ENCODE measurements at regions not wholly inside any gene's neighbourhood (a gene's known extent, or its start where the extent isn't known, plus 50 kb on each side); places are given as distances from the start of the nearest gene placed in this dataset.

DNA sequence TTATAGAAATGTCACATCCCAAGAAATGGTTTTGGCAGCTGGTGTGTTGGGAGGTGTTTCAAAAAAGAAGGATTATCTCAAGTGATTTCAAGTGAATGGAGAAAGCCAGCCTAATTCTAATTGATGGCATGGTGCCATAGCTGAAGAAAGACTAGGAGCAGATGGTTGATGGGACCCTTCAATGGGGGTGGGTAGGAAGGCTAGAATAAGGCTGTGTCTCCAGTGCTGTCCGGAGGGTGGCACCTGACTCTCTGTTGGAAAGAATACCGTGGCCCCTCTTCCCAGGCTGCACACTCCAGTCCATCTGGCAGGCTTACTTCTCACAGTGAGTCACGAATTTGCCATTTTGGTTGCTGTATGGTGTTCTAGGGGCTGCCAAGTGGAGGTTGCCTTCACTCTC, 51.0 kb upstream of the GPR12 start:
- Histone ChIP-seq H3K4me3 (no peak overlapping the region), H3K9me3 (no peaks in the 10 kb centered on the region), H3K36me3 (no peaks in the 10 kb centered on the region), H3K27me3 (peaks cover 6% of the 10 kb centered on the region; the same call in 1 of the 2 replicates)
- DNase-seq, result no peak

Data from MG63 (cell line).